Bronchial epithelial cell (primary cell): ENCODE measurements at regions not wholly inside any gene's neighbourhood (a gene's known extent, or its start where the extent isn't known, plus 50 kb on each side); places are given as distances from the start of the nearest gene placed in this dataset.
A peak's percentile ranks its signal among the peaks of the same experiment; 100 is the strongest.
"Not testable (repeated sequence)": the region's sequence is repeated elsewhere in the genome, so short reads cannot be mapped to it uniquely, and the experiment has no call there.

Source experiments
- DNase-seq: peaks from one replicate; pipeline ENCODE4 v3.0.0-alpha.2; 2010; ENCODE audit warnings: low read depth
- FAIRE-seq: peaks from 2 replicates; lab custom pipeline; 2011; peaks lifted over from hg19 to GRCh38; lab: Jason Lieb, UNC
- H3K27me3 ChIP-seq: 2 replicates; pipeline ENCODE4 v1.5.1; 2011; ENCODE audit warnings: low read length; ENCODE audit not compliant: control insufficient read depth, insufficient read depth
- H3K36me3 ChIP-seq: 2 replicates; pipeline ENCODE4 v1.5.1; 2011; ENCODE audit warnings: low read length; ENCODE audit not compliant: control insufficient read depth, insufficient read depth
- H3K4me3 ChIP-seq: 2 replicates; pipeline ENCODE4 v1.5.1; 2011; ENCODE audit warnings: mild to moderate bottlenecking, low read depth, low read length, control low read depth
- TF ChIP-seq, protein P1 (sequence below): IDR thresholded peaks from 2 replicates; pipeline ENCODE4 v1.5.1; 2011; ENCODE audit warnings: mild to moderate bottlenecking, moderate library complexity, low read length, control low read depth, inconsistent platforms; ENCODE audit not compliant: insufficient read depth, severe bottlenecking

DNA sequence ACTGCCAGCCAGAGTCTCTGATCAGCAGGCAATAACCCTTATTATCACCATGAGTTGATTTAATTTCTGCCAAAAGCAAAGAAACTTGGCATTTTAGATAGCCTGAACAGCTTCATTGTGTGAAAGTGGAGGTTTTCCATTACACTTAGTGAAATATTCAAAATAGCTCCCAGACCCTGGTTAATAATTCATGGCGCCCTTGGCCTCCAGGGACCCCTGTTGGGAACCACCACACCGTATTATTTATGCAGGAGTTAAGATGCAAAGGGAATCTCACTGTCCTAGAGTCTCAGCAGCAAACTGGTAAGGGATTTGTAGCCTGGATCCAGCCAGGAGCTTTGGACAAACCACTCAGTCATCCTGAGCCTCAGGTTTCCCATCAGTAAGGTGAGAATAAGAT lies 110.0 kb upstream of the PABPC3 start:
- no peak for FAIRE-seq
- Histone ChIP-seq H3K27me3 (peaks cover 2% of the 10 kb centered on the region), H3K36me3 (no peaks in the 10 kb centered on the region), H3K4me3 (no peak overlapping the region)
- TF ChIP-seq, protein P1, sequence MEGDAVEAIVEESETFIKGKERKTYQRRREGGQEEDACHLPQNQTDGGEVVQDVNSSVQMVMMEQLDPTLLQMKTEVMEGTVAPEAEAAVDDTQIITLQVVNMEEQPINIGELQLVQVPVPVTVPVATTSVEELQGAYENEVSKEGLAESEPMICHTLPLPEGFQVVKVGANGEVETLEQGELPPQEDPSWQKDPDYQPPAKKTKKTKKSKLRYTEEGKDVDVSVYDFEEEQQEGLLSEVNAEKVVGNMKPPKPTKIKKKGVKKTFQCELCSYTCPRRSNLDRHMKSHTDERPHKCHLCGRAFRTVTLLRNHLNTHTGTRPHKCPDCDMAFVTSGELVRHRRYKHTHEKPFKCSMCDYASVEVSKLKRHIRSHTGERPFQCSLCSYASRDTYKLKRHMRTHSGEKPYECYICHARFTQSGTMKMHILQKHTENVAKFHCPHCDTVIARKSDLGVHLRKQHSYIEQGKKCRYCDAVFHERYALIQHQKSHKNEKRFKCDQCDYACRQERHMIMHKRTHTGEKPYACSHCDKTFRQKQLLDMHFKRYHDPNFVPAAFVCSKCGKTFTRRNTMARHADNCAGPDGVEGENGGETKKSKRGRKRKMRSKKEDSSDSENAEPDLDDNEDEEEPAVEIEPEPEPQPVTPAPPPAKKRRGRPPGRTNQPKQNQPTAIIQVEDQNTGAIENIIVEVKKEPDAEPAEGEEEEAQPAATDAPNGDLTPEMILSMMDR = no peak
- no peak for DNase-seq

DNA sequence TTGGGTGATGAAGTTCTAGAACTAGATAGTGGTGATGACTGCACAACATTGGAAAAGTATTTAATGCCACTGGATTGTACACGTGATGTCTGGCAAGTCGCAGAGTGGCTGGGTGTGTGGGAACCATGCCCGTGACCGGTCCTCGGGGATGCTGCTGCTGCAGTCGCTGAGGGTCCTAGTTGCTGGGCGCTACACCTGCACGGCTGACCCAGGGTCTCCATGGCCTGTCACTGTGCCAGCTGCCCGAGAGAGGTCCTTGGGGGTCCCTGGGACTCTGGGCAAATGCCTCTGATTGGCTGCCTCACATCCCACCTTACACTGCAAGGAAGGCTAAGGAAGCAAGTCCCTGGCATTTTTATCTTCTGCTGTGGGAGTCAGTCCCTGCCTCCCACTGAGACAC lies 109.1 kb upstream of the PABPC3 start:
- Histone ChIP-seq H3K36me3 (no peaks in the 10 kb centered on the region), H3K27me3 (peaks cover 2% of the 10 kb centered on the region), H3K4me3 (no peak overlapping the region)
- no peak for DNase-seq
- no peak for FAIRE-seq
- TF ChIP-seq, protein P1 = no peak

DNA sequence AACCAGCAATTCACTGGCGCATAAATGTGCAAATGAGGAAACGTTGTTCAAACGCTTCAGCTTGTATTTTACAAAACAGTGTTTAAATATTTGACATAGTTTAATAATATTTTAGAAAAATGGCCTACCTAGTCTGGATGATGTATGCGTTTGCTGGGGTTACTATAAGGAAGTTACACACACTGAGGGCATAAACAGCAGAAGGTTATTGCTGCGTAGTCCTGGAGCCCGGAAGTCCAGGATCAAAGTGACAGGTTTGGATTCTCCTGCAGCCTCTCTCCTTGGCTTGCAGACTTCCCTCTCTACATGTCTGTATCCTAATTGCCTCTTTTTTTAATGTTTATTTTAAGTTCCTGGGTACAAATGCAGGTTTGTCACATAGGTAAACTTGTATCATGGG lies 106.0 kb upstream of the PABPC3 start:
- not testable (repeated sequence) for H3K4me3 ChIP-seq, H3K27me3 ChIP-seq, FAIRE-seq, H3K36me3 ChIP-seq, DNase-seq

DNA sequence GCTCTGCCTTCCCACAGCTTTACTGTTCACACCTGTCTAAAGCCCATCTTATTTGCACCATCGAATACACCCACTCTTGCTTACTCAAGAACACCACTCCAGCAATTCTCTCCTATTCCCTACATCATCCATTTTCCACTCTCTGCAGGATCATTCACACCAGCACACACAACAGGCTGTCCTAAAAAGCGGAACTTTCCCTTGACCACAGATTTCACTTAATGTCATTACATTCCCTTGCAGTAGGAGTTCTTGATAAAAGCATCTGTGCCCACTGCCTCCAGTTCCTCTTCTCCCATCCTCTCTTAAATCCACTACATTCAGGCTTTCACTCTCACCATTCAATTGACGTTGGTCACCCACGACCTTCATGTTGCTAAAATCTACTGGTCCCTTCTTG lies 103.0 kb upstream of the PABPC3 start:
- not testable (repeated sequence) for FAIRE-seq, DNase-seq, H3K4me3 ChIP-seq, H3K27me3 ChIP-seq, H3K36me3 ChIP-seq

DNA sequence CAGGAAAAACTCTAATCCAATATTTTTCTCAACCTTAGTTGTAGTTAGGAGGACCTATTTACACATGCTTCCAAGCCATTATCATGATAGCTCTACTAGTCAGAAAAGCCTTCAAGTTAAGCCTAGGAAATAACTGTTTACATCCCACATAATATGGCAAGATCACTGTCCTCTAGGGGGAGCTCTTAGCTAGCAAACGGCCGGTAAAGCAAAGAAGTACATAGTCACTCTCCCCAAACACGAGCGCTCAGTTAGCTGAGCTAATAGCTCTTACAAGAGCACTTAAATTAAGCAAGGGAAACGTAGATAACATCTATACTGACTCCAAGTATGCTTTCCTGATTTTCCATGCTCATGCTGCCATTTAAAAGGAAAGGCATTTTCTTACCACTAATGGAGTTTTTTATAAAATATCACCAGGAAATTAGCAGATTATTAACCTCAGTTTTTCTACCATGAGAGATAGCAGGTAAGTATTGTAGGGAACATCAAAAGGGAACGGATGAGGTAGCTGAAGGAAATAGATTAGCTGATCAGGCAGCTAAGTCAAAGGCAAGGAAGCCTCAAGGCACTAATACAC lies 100.6 kb upstream of the PABPC3 start:
- Histone ChIP-seq H3K36me3 (no peaks in the 10 kb centered on the region), H3K27me3 (no peaks in the 10 kb centered on the region), H3K4me3 (no peak overlapping the region)
- TF ChIP-seq, protein P1 = peak; percentile 75
- DNase-seq (peak; percentile 78), FAIRE-seq (no peak)

DNA sequence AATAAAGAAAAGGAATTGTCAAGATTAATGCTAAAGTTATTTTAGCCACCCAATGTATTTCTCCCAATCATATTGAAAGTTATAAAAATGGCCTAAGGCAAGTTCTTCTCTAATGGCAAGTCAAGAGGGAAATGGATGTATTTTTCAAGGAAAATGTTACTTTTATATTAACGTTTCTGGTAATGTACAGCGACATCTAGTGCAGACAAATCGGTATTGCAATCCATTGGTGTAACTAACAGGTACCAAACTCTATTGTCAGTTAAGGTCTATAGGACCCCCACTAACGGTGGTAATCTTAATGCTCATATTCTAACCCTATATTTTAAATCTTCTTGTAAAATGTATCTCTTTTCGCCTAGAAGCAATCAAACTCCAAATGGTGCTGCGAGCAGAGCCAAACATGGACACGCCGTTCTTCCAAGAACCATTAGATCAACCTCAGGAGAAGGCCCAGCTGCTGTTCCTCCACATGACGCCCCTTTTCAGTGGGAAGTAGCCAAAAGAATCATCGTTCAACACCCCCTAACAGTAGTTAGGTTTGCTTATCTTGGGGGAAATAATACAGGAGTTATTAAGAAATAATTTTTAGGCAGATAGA lies 98.5 kb upstream of the PABPC3 start:
- Histone ChIP-seq H3K27me3 (no peaks in the 10 kb centered on the region), H3K4me3 (no peak overlapping the region), H3K36me3 (no peaks in the 10 kb centered on the region)
- FAIRE-seq (no peak), DNase-seq (peak; percentile 26)
- TF ChIP-seq, protein P1 = peak; percentile 53

DNA sequence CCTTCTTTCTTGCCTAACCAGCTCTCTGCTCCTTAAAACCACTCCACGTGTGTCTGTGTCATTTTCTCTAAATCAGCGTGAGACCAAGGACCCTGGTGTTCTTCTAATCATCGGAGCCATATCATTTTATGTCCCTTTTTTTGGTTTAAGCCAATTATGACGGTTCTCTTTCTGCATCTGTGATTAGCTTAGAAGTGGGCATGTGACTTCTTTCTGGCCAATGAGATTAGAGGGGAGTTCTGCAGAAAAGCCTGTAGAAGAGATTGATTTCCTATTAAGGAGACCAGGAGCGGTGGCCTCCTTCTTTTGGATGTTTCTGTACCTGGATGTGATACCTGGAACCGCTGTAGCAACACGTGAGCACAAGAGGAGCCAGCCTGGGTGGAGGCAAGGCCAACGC lies 97.5 kb upstream of the PABPC3 start:
- FAIRE-seq (no peak), DNase-seq (no peak)
- Histone ChIP-seq H3K4me3 (no peak overlapping the region), H3K27me3 (no peaks in the 10 kb centered on the region), H3K36me3 (no peaks in the 10 kb centered on the region)
- TF ChIP-seq, protein P1 = no peak
